HG02943 (cell line): ENCODE measurements at regions not wholly inside any gene's neighbourhood (a gene's known extent, or its start where the extent isn't known, plus 50 kb on each side); places are given as distances from the start of the nearest gene placed in this dataset.
"Not testable (repeated sequence)": the region's sequence is repeated elsewhere in the genome, so short reads cannot be mapped to it uniquely, and the experiment has no call there.

ENCODE experiments used
- ATAC-seq: cut with Tn5 transposase; IDR thresholded peaks from one replicate; pipeline ENCODE4 v1.9.1; 2021; ENCODE audit warnings: mild to moderate bottlenecking, low read depth, moderate library complexity; ENCODE audit not compliant: unreplicated experiment

DNA sequence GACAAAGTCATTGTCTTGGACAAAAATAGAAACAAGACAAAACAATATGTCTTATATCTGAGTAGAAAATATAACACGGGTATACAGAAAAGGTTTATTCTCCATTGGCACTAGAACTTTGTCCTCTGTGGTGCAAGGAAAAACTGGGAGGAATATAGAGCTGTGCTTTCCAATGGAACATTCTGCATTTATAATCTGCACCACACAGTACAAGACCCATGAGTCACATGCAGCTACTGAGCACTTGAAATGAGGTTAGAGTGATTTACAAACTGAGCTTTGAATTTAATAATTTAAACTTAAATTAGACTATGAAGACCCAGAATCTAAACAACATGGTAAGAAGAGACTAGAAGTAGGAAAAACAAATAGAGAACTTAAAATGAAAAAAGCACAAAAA lies 86.1 kb downstream of the RAP2A start:
- ATAC-seq = no peak

DNA sequence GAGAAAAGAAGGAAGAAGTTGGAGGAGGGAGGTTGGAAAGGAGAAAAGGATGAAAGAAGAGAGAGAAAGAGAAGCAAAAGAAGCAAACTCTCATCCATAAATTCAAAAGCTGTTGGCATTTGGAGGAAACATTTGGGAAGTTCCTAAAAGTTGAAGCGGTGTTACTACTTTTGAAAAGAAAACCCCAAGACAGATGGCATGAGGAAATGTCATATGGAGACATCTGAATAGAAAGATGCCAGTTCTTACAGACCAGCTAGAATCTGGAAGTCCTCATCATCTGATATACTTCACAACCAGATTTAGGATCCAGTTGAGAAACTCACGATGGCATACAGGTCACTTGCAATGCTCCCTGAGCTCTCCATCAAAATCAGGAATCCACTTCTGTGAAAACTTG lies 86.9 kb downstream of the RAP2A start:
- no peak for ATAC-seq

DNA sequence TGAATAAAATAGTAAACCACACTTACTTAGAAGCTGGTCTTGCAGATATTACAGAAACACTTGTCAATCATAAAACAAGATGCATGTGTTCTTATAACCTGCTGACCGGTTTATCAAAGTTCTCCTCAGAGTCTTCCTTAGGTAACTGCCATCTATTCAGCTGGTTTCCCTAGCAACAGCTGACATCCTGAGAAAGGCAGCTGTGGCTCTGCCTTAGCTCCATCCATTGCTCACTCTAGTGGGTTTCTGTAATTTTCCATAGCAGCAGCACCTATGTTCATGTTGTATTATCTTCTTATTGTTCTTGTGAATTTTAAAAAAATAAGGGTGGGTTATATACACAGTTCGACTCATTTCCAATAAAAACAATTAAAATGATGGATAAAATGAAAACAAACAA lies 87.8 kb downstream of the RAP2A start:
- ATAC-seq = no peak

DNA sequence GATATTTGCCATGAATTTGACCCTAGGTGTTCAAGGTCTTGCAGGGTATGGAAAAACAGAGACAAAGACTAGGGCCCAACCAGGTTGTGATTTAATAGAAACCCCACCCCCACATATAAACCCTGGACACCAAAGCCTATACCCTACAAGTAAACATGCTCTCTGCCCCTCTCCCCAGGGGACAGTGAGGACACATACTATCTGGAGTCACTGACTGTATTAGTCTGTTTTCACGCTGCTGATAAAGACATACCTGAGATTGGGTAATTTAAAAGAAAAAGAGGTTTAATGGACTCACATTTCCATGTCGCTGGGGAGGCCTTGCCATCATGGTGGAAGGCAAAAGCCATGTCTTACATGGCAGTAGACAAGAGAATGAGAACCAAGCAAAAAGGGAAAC lies 88.3 kb downstream of the RAP2A start:
- ATAC-seq = no peak

DNA sequence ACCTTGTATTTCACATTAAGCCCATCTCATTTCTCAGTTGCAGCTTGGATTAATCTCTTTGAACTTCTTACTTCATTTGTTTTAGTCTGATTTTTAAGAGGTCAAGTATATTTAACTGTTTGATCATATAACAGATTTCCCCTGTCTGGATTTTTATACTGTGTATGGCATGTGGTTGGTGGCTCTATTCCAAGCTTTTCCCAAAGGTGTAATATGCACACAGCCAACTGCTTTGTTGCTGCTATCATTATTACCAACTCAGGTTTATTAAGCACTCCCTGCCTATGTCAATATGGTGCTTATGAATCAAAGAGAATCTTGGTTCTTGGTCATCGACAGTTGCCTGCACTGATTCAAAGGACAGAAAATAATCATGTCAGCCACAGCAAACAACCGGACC lies 92.6 kb downstream of the RAP2A start:
- no peak for ATAC-seq

DNA sequence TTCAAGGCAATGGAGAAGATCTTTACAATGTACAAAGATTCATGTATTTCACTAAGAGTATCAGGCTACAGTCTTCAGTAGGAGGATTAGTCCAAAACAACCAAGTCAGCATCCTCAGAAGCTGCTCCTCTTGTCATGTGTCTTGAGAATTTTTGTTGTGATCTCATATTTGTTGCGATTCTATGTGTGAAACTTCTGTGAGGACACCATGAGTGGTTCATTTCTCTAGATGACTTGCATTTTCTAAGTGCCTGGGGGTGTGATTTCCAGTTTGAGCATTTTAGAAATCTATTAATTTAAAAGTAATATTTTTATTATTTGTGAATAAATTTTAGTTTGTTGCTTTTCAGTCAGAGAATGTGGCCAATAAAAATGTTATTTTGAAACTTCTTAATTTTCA lies 94.5 kb downstream of the RAP2A start:
- no peak for ATAC-seq

DNA sequence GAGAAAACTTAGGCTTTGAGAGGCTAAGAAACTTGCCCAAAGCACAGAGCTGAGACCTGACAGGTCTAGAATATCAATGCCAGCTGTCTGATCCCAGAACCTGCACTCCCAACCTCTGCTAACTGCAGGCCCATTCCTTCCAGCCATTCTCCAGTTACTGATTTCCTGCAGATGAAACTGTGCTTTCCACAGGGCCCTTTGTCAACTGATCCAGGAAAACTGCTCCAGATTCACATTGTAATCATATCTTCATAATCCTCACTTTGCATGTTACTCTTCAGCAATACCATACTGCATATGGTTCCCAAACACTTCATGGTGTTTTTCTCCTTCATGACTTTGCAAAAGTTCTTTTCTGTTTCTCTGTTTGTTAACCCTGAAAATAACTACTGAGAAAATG lies 100.6 kb downstream of the RAP2A start:
- no peak for ATAC-seq

DNA sequence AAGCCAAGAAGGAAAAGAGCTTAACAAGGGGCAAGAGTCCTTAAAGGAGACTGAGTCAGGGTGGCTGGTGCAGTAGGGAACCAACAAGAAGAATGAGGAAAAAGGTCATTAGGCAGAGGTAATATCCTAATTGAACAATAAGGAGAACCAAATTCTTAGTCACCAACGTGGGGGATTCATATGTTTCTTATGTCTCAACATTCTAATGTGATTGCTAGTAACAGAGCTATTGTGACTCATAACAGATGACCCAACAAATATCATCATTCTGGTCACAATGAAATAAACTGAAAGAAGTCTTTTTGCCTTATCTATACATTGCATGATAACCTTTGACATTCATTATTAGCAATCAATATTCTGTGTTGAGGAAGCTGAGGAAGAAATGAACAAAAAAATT lies 101.6 kb downstream of the RAP2A start:
- no peak for ATAC-seq

DNA sequence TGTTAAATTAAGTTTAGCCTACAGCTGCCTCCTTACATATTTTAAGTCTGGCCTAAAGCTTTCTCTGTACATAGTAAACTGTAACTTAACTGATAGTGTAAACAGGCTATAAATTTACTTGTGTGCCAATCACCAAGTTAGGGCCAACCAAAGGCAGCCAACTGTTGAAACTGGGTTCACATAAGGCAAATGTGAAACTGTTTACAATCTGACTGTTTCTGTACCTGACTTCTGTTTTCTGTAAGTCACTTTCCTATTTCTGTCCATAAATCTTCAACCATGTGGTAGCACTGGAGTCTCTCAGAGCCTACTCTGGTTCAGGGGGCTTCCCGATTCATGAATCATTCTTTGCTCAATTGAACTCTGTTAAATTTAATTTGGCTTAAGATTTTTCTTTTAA lies 103.1 kb downstream of the RAP2A start:
- peak; percentile 79 for ATAC-seq

DNA sequence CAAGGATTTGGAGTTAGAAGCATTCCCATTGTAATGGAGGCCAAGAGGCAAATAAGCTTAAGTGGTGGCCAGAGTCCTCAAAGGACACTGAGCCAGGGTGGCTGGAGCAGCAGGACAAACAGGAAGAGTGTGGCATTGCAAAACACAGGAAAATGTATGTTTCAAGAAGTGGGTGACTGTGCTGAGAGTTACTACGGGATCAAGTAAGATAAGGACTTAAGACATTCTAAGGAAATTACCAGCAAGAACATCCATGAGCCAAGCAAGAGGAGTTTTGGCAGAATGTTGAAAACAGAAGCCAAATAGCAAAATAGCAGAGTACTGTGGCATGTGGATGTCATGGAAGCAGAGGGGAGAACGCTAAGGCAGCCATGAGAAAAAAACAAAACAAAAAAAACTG lies 104.2 kb downstream of the RAP2A start:
- no peak for ATAC-seq

DNA sequence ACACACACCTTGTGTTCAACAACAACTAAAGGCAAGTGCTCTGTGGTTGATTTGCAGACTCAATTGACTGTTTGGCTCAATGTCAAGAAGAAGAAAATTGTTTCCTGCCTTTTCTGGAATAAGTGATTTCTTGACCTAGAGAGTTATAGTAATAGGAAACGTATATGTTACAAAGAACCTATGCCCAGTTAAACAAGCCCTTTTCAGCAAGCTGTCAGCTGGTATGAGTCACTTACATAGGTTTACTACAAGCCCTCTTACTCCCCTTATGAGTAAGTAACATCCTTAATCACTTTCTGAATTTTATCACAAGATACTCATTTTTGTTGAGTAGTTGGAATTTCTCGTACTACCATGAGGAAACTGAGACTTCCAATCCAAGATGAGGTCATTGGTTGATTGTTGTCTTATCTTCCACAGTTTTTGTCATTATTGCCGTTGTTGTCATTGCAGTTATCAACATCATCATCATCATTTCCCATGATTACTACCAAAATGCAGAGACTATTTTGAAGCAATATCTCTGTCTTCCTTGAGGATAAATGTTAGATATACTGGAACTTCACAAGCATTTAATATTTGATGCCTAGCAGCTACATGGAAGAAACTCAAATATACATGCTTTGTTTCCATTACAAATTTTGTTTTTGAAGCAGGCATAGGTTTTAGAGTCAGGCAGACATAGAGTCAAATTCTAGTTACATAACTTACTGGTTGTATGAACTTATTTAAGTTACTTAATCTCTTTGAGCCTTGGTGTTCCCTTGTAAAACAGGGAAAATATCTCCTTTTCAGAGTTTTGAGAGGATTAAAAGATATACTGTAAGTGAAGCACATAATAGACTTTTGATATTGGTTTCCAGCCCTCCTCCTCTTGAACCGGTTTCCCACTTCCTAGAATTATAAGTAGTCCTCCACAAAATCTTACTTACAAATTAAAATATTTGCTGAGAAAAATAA lies 106.0 kb downstream of the RAP2A start:
- no peak for ATAC-seq

DNA sequence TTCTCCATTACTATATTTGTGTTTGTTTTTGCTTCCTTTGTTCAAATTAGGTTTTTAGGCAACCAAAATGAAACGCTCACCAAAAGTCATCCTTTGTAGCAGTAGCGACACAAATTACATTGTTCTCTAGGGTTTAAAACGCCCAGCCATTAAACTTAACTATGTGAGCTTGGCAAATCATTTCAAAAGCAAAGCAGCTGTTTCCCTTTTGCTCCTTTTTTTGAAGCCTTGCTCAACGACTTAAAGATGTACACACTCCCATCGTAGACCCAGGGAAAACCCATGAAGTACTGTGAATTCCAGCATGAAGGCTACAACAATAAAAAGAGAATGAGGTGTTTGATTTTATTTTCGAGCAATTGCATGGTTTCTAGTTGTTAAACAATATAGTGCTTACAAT lies 106.7 kb downstream of the RAP2A start:
- no peak for ATAC-seq

DNA sequence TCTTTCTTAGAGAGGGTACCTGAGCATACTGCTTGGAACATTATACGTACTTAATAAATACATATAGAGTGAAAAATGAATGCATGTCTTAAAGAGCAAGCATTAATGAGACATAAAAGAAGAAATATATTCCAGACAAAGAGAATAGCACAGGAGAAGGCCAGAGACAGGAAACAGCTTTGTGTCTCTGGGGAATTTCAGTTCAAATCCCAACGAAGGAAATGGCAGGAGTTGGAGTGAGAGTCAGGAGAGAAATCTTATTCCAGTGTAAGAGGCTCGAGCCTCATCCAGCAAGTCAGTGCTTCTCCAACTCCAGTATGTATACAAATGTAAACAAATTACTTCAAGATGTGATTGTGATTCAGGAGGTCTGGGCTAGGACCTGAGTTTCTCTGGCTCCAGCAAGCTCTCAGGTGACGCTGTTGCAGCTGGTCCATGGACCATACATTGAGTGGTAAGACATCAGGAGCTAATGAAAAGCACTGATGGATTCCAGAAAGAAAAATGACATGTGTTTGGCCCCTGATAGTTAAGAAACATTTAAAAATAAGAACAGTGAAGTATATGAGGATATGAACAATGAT lies 108.2 kb downstream of the RAP2A start:
- no peak for ATAC-seq

DNA sequence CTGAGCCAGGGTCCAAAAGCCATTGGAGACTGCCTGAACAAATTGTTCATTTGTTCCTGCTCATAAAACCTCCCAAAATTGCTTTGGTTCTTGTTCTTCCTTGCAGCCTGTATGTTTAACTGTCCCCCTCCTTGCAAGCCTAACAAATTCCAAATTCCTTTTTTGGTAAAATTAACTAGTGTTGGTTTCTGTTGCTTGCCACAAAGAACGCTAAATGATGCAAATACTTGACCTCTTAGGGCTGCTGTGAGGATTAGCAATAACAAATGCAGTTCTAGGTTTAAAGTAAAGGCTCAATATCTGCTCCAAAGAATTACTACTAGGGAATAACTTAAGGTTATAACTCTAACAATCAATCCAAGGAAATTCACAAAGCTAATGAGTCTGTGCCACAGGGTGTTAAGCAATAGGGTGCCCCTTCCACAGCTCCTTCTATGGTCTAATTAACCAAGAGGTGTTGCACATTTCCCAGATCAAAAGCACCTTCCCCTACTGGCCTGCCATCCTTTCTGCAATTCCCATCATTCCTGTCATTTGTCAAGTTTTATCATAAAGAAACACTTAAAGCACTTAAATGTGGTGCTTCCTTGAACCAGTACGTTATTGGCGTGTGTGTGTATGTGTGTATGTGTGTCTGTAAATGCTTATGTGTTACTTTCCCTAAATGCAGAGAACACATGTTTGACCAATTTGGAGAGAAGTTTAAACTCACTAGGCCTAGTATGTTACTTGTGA lies 110.2 kb downstream of the RAP2A start:
- ATAC-seq = no peak

DNA sequence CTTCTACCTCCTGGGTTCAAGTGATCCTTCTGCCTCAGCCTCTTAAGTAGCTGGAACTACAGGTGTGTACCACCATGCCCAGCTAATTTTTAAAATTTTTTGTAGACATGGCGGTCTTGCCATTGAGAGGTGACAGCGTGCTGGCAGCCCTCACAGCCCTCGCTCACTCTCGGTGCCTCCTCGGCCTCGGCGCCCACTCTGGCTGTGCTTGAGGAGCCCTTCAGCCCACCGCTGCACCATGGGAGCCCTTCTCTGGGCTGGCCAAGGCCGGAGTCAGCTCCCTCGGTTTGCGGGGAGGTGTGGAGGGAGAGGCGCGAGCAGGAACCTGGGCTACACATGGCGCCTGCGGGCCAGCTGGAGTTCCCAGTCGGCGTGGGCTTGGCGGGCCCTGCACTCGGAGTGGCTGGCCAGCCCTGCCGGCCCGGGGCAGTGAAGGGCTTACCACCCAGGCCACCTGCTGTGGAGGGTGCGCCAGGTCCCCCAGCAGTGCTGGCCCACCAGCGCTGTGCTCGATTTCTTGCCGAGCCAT lies 111.1 kb downstream of the RAP2A start:
- ATAC-seq = not testable (repeated sequence)

DNA sequence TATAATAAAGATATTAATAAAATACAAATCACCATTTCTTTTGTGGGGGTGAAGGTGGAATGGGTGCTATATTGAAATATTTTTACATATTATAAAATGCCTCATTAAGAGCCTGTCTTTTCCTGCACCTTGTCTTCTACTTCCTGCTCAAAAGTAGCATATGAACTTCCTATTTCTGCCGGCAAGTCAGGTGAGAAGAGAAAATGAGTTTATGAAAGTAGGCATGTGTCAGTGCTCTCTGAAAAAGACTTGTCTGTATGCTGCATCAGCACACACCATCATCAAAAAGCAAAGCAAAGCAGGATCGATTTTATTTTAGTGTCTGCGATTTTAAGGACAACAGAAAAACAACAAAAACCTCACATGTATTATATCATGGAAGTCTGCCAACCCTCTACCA lies 114.2 kb downstream of the RAP2A start:
- no peak for ATAC-seq

DNA sequence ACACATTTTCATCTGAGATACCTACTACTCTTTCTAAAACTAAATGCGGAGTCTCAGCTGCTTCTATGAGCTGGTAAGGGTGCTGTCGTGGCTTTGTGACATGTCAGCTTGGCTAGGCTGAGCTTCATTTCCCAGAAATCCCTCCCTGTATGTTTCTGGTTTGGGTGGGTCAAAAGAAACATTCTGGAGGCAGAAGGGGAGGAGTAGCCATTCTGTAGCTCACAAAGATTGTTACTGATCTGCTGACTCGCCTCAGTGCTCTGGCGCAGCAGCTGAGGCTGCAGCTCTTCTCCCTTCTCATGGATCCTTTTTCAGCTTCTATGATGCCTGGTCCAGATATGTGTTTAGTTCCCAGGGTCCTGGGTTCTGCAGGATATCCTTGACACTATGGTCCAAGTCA lies 114.7 kb downstream of the RAP2A start:
- no peak for ATAC-seq

DNA sequence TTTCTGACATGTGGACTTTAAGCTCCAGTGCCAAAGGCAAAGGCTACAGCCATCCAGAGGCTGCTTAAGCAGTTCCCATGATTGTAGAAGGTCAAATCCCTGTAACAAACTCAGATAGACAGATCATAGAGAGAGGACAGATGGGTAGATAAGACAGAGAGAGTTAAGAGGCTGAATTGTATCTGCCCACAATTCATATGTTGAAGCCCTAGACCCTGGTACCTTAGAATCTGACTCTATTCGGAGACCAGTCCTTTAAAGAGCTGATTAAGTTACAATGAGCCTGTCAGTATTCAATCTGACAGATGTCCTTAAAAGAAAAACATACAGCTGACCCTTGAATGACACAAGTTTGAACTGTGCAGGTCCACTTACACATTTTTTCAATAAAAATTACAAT lies 115.2 kb downstream of the RAP2A start:
- ATAC-seq = no peak

DNA sequence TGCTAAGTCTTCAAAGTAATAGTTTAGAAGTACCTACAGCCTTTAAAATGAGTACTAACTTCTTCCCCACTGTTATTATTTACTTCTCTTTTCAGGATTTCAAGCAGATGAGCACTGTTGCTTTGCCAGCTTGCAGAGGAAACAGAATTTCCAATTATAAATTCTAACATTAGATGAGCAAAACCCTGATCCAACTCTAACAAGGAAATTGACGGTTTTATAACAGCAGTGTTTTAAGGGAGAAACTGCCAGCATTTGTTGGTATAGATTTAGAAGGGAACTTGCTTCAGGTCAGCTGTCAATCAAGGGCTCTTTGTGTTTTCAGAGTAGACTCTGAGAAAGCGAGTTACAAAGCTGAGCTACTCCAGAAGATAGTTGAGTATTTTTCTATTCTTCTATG lies 120.5 kb downstream of the RAP2A start:
- no peak for ATAC-seq

DNA sequence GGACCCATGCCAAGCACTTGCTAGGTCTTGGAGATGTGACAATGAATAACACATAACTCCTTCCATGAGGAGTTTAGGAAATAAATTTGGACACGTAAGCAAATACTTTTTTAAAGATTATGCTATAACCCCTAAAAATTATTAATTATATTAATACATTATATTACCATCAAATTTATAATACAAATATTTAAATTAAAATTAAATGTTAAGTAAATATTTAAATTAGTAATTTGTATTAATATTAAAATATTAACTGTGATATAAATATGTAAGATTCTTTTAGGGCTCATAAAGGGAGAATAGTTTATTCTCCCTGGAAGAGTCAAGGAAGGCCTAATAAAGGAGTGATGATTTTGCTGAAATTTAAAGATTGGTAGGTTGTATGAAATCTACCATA lies 121.1 kb downstream of the RAP2A start:
- no peak for ATAC-seq

DNA sequence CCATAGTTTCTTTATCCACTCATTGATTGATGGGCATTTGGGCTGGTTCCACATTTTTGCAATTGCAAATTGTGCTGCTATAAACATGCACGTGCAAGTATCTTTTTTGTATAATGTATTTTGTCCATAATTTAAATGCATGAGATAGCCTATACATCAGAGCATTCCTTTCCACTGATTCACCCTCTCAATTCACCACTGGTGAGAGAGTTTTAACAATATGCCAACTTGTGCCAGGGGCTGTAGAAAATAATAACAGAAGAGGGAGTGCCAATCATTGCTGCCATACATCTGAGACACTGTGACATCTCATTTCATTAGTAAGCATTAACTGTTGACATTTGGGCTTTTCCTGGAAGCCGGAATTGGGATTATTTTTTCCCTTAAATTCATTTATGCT lies 125.1 kb downstream of the RAP2A start:
- no peak for ATAC-seq
